GM12891 (cell line): ENCODE measurements at regions not wholly inside any gene's neighbourhood (a gene's known extent, or its start where the extent isn't known, plus 50 kb on each side); places are given as distances from the start of the nearest gene placed in this dataset.

ENCODE experiments used
- DNase-seq: peaks from one replicate; pipeline ENCODE4 v3.0.0; 2011; ENCODE audit warnings: low spot score; ENCODE audit not compliant: insufficient read length
- FAIRE-seq: peaks from 2 replicates; lab custom pipeline; 2011; peaks lifted over from hg19 to GRCh38; lab: Jason Lieb, UNC
- PAX5 ChIP-seq: IDR thresholded peaks from 2 replicates; pipeline ENCODE4 v1.6.1; 2011; ENCODE audit warnings: low read length, moderate library complexity, mild to moderate bottlenecking; ENCODE audit not compliant: insufficient read depth, severe bottlenecking
- POLR2A ChIP-seq: IDR thresholded peaks from 2 replicates; pipeline ENCODE4 v1.6.1; 2011; ENCODE audit warnings: low read depth, low read length, control low read depth
- POLR2AphosphoS5 ChIP-seq: IDR thresholded peaks from 2 replicates; pipeline ENCODE4 v1.6.1; 2011; ENCODE audit warnings: low read depth, low read length, control low read depth
- POU2F2 ChIP-seq: IDR thresholded peaks from 2 replicates; pipeline ENCODE4 v1.6.1; 2011; ENCODE audit warnings: low read depth, mild to moderate bottlenecking, control low read depth, low read length, moderate library complexity
- SPI1 ChIP-seq: IDR thresholded peaks from 2 replicates; pipeline ENCODE4 v1.6.1; 2011; ENCODE audit warnings: low read depth, low read length, control low read depth
- TAF1 ChIP-seq: IDR thresholded peaks from 2 replicates; pipeline ENCODE4 v1.6.1; 2011; ENCODE audit warnings: low read depth, low read length, control low read depth

- FAIRE-seq = no peak
These were observed 381.9 kb downstream of the ZNF516 start for GRCh38 chr18:76113101-76113500.

GRCh38 chr18:76102626-76103025, 392.4 kb downstream of the ZNF516 start:
- DNase-seq (no peak), FAIRE-seq (no peak)
- no peak for TF ChIP-seq POLR2AphosphoS5
- no peak for TF ChIP-seq POLR2A
- TF ChIP-seq TAF1 = no peak
- TF ChIP-seq POU2F2 = no peak
- no peak for TF ChIP-seq SPI1
- TF ChIP-seq PAX5 = no peak

More at GRCh38 chr18:76113101-76113500, 381.9 kb downstream of the ZNF516 start:
- TF ChIP-seq PAX5 = no peak
- no peak for TF ChIP-seq POLR2A
- no peak for TF ChIP-seq POLR2AphosphoS5
- TF ChIP-seq TAF1 = no peak
- no peak for DNase-seq

- TF ChIP-seq SPI1 = no peak
- no peak for TF ChIP-seq POLR2A
- TF ChIP-seq POU2F2 = no peak
- no peak for TF ChIP-seq POLR2AphosphoS5
- no peak for TF ChIP-seq PAX5
- TF ChIP-seq TAF1 = no peak
- FAIRE-seq = no peak
- no peak for DNase-seq
These were observed 392.9 kb downstream of the ZNF516 start for GRCh38 chr18:76102156-76102555.

GRCh38 chr18:76099931-76100457, 395.0 kb downstream of the ZNF516 start:
- FAIRE-seq = no peak
- no peak for TF ChIP-seq SPI1
- TF ChIP-seq POLR2AphosphoS5 = no peak
- no peak for TF ChIP-seq POU2F2
- no peak for TF ChIP-seq PAX5
- TF ChIP-seq TAF1 = no peak
- no peak for TF ChIP-seq POLR2A
- no peak for DNase-seq

- FAIRE-seq = no peak
- TF ChIP-seq PAX5 (no peak), POLR2AphosphoS5 (no peak)
- no peak for DNase-seq
These were observed 396.2 kb downstream of the ZNF516 start for GRCh38 chr18:76098674-76099411.

GRCh38 chr18:76081536-76081935, 413.5 kb downstream of the ZNF516 start:
- TF ChIP-seq POLR2A = no peak
- no peak for TF ChIP-seq POLR2AphosphoS5
- TF ChIP-seq POU2F2 = no peak
- no peak for TF ChIP-seq PAX5
- TF ChIP-seq SPI1 = no peak
- no peak for TF ChIP-seq TAF1
- DNase-seq (no peak), FAIRE-seq (no peak)

GRCh38 chr18:76080430-76080829, 414.6 kb downstream of the ZNF516 start:
- TF ChIP-seq POU2F2 (no peak), SPI1 (no peak), POLR2A (no peak), POLR2AphosphoS5 (no peak), TAF1 (no peak)
- no peak for FAIRE-seq
- no peak for DNase-seq

GRCh38 chr18:76075777-76076176, 419.3 kb downstream of the ZNF516 start:
- no peak for FAIRE-seq
- no peak for DNase-seq
- TF ChIP-seq POU2F2 (no peak), PAX5 (no peak), TAF1 (no peak), POLR2AphosphoS5 (no peak), SPI1 (no peak), POLR2A (no peak)

GRCh38 chr18:76064998-76065397, 430.0 kb downstream of the ZNF516 start:
- DNase-seq (no peak), FAIRE-seq (no peak)
- TF ChIP-seq POU2F2 = no peak

GRCh38 chr18:76058146-76058545, 436.9 kb downstream of the ZNF516 start:
- no peak for TF ChIP-seq SPI1
- TF ChIP-seq POLR2AphosphoS5 = no peak
- no peak for TF ChIP-seq PAX5
- no peak for TF ChIP-seq POLR2A
- no peak for TF ChIP-seq TAF1
- TF ChIP-seq POU2F2 = no peak
- no peak for FAIRE-seq
- no peak for DNase-seq
